T-cell (primary cell): ENCODE measurements at regions not wholly inside any gene's neighbourhood (a gene's known extent, or its start where the extent isn't known, plus 50 kb on each side); places are given as distances from the start of the nearest gene placed in this dataset.

Experiments used
- ATAC-seq, 4 experiments: fragments of 200-7000 bp in 3 of 4; fragments of 150-1000 bp in 1 of 4; cut with Tn5 transposase; replicated peaks in 1 of 4; 1 replicate in 3 of 4; 2 replicates in 1 of 4; pipeline ENCODE4 v1.10.0; 2021; ENCODE audit warnings: moderate library complexity in 3 of 4, mild to moderate bottlenecking in 2 of 4, moderate number of reproducible peaks in 1 of 4
- CTCF ChIA-PET, 2 donors: fragments of 300-600 bp; sonication (Branson Sonifier 250); formaldehyde crosslinking; loops; one replicate each; lab custom pipeline; 2022; ENCODE audit warnings: antibody characterized with exemption in 2 of 2; lab: Charles Lee
- POLR2A ChIA-PET, 2 donors: fragments of 300-600 bp; sonication (Branson Sonifier 250); formaldehyde crosslinking; loops; one replicate each; lab custom pipeline; 2022; ENCODE audit warnings: antibody characterized with exemption in 2 of 2; lab: Charles Lee
- DNase-seq, 35 experiments: peaks; one replicate each; pipeline versions ENCODE4 v3.0.0 to v3.0.0-alpha.2; 2013 to 2023
- H3K27ac ChIP-seq: one replicate; pipeline ENCODE4 v1.5.1; 2013; ENCODE audit warnings: low read length
- H3K27me3 ChIP-seq, 2 experiments: replicated peaks in 1 of 2; 1 replicate in 1 of 2; 2 replicates in 1 of 2; pipeline versions ENCODE4 v1.6.1 to v1.7.0; 2013; ENCODE audit warnings: low read length in 1 of 2, mixed read lengths in 1 of 2; ENCODE audit not compliant: control insufficient read depth in 2 of 2, insufficient read depth in 2 of 2; ENCODE audit errors: extremely low read depth in 1 of 2
- H3K36me3 ChIP-seq, 2 donors: 1 replicate in 1 of 2; 2 replicates in 1 of 2; pipeline versions ENCODE4 v1.6.1 to v1.7.0; 2013; ENCODE audit warnings: low read length in 1 of 2; ENCODE audit not compliant: control insufficient read depth in 2 of 2, insufficient read depth in 1 of 2; ENCODE audit errors: extremely low read depth in 1 of 2
- H3K4me1 ChIP-seq, 2 experiments: 1 replicate in 1 of 2; 2 replicates in 1 of 2; pipeline versions ENCODE4 v1.6.1 to v1.7.0; 2013; ENCODE audit warnings: low read length in 2 of 2, mixed read lengths in 1 of 2; ENCODE audit not compliant: insufficient read depth in 2 of 2, control insufficient read depth in 1 of 2; ENCODE audit errors: extremely low read depth in 1 of 2
- H3K4me3 ChIP-seq, 2 donors: 1 replicate in 1 of 2; 2 replicates in 1 of 2; pipeline versions ENCODE4 v1.5.1 to v1.7.0; 2013; ENCODE audit warnings: mild to moderate bottlenecking in 2 of 2, low read length in 1 of 2, moderate library complexity in 1 of 2; ENCODE audit not compliant: control insufficient read depth in 1 of 2; ENCODE audit errors: extremely low read depth in 1 of 2
- H3K9me3 ChIP-seq: 2 replicates; pipeline ENCODE4 v1.7.0; 2013
- H3K27ac Mint-ChIP-seq, 2 donors: one replicate each; pipeline ENCODE4 v1.8.0; 2020 to 2021; ENCODE audit warnings: mild to moderate bottlenecking in 2 of 2, mixed read lengths in 2 of 2
- H3K27me3 Mint-ChIP-seq, 2 donors: one replicate each; pipeline ENCODE4 v1.8.0; 2021 to 2022; ENCODE audit warnings: mixed read lengths in 2 of 2
- H3K36me3 Mint-ChIP-seq: one replicate; pipeline ENCODE4 v1.8.0; 2021; ENCODE audit warnings: mixed read lengths
- H3K4me1 Mint-ChIP-seq, 3 donors: one replicate each; pipeline ENCODE4 v1.8.0; 2020 to 2022; ENCODE audit warnings: mixed read lengths in 3 of 3, mild to moderate bottlenecking in 1 of 3
- H3K4me3 Mint-ChIP-seq, 3 donors: one replicate each; pipeline ENCODE4 v1.8.0; 2020 to 2022; ENCODE audit warnings: mild to moderate bottlenecking in 3 of 3, mixed read lengths in 3 of 3, moderate library complexity in 3 of 3
- H3K9me3 Mint-ChIP-seq, 3 donors: one replicate each; pipeline ENCODE4 v1.8.0; 2020 to 2022; ENCODE audit warnings: mixed read lengths in 3 of 3
- WGBS: methylation state at CpG from one replicate; pipeline ENCODE4 v1.1.5; 2013; ENCODE audit warnings: missing lambda C conversion rate; ENCODE audit not compliant: insufficient coverage; 5-methylcytosine and 5-hydroxymethylcytosine counted together

DNA sequence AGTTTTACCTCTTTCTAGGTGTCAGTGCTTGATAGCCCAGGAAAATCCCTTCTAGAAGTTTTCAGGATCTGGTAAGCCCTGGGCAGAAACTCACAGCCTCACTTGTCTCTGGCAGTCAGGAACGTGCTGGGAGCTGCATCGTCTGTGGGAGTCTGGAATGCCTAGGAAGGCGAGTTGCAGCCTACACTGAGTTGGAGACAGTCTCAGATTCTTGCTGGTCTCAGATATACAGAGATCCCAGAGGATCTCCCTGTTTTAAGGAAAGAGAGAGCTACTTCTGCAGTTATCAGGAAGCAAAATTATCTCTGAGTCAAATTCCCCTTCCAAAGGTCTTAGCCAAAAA lies 104.4 kb upstream of the CDC42EP3 start:
- no peaks in the 10 kb centered on the region for H3K4me1 Mint-ChIP-seq
- CTCF ChIA-PET = no interaction called here
- WGBS = 94% methylated on average over 2 of the region's 3 CpGs

GRCh38 chr2:37776487-37776886 lies 105.0 kb upstream of the CDC42EP3 start:
- Histone ChIP-seq H3K4me1 (no peaks in the 10 kb centered on the region), H3K36me3 (no peaks in the 10 kb centered on the region), H3K9me3 (no peaks in the 10 kb centered on the region), H3K4me3 (no peak overlapping the region), H3K27me3 (peaks cover 0 to 2% of the 10 kb centered on the region in 2 experiments), H3K27ac (no peak overlapping the region)
- no peak for DNase-seq
- ChIA-PET POLR2A (no interaction called here), CTCF (interaction anchor here (0.9 kb wide), 2 partner anchors 53 to 322 kb away, joined by 3 to 4 read pairs; no protein-coding TSS in a partner anchor)
- Mint-ChIP-seq H3K27ac (peak overlapping the region in 1 of 2 donors; percentile 18), H3K36me3 (no peaks in the 10 kb centered on the region), H3K9me3 (peaks cover 0 to 5% (median 0%) of the 10 kb centered on the region in 3 donors), H3K4me1 (no peaks in the 10 kb centered on the region), H3K27me3 (peaks cover 0 to 2% of the 10 kb centered on the region in 2 donors), H3K4me3 (no peak overlapping the region)
- ATAC-seq = no peak
- WGBS = 100% methylated on average over 1 of the region's 3 CpGs

More for the DNA sequence above, 104.4 kb upstream of the CDC42EP3 start:
- Histone ChIP-seq H3K27me3 (peaks cover 0 to 2% of the 10 kb centered on the region in 2 experiments), H3K27ac (no peak overlapping the region), H3K4me1 (no peaks in the 10 kb centered on the region), H3K9me3 (no peaks in the 10 kb centered on the region), H3K36me3 (no peaks in the 10 kb centered on the region), H3K4me3 (no peak overlapping the region)
- POLR2A ChIA-PET = no interaction called here
- Mint-ChIP-seq H3K27me3 (peaks cover 0 to 2% of the 10 kb centered on the region in 2 donors), H3K4me3 (no peak overlapping the region), H3K9me3 (peaks cover 0 to 5% (median 0%) of the 10 kb centered on the region in 3 donors), H3K27ac (no peak overlapping the region), H3K36me3 (no peaks in the 10 kb centered on the region)
- DNase-seq (no peak), ATAC-seq (no peak)

DNA sequence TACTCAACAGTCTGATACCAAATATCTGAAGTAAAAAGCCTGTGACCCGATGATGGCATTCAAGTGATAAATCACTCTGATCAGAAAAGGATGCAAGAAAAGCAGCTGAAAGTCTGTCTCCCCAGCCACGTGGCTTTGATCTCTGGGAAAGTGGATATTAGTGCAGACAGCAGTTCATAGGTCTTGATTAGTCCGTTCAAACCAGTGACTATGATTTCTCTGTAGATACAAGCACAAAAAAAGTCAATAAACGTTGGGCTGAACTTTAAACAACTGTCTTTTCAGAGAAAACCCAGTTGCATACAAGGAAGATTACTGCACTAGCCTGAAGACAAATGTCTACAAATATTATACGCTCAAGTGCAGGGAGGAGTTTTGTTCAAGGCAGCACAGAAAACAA lies 107.7 kb upstream of the CDC42EP3 start:
- POLR2A ChIA-PET = interaction anchor here in 1 of 2 donors (0.7 kb wide), 1 partner anchor 43 kb away, joined by 3 read pairs; no protein-coding TSS in a partner anchor

GRCh38 chr2:37779611-37780386 lies 108.4 kb upstream of the CDC42EP3 start:
- WGBS = no CpG with 5 or more reads among the region's 2 CpGs
- Histone ChIP-seq H3K4me3 (no peak overlapping the region), H3K27me3 (peaks cover 0 to 2% of the 10 kb centered on the region in 2 experiments), H3K36me3 (no peaks in the 10 kb centered on the region), H3K9me3 (no peaks in the 10 kb centered on the region), H3K4me1 (no peaks in the 10 kb centered on the region), H3K27ac (no peak overlapping the region)
- ATAC-seq (no peak), DNase-seq (no peak)
- POLR2A ChIA-PET = interaction anchor here in 1 of 2 donors (0.7 kb wide), 1 partner anchor 42 kb away, joined by 3 read pairs; no protein-coding TSS in a partner anchor
- no peaks in the 10 kb centered on the region for H3K36me3 Mint-ChIP-seq
- H3K4me1 Mint-ChIP-seq = no peaks in the 10 kb centered on the region
- H3K4me3 Mint-ChIP-seq = no peak overlapping the region
- no peak overlapping the region for H3K27ac Mint-ChIP-seq
- H3K9me3 Mint-ChIP-seq = no peaks in the 10 kb centered on the region
- peaks cover 0 to 2% of the 10 kb centered on the region in 2 donors for H3K27me3 Mint-ChIP-seq
- CTCF ChIA-PET = no interaction called here

More for the DNA sequence above, 107.7 kb upstream of the CDC42EP3 start:
- CTCF ChIA-PET = no interaction called here
- no peaks in the 10 kb centered on the region for H3K4me1 ChIP-seq
- WGBS = 64% methylated on average over 3 of the region's 5 CpGs
- no peaks in the 10 kb centered on the region for H3K9me3 ChIP-seq
- DNase-seq (no peak), ATAC-seq (no peak)
- H3K27me3 Mint-ChIP-seq = peaks cover 0 to 2% of the 10 kb centered on the region in 2 donors
- no peaks in the 10 kb centered on the region for H3K36me3 ChIP-seq
- H3K36me3 Mint-ChIP-seq = no peaks in the 10 kb centered on the region
- no peak overlapping the region for H3K4me3 Mint-ChIP-seq
- no peak overlapping the region for H3K27ac ChIP-seq
- no peaks in the 10 kb centered on the region for H3K4me1 Mint-ChIP-seq
- H3K9me3 Mint-ChIP-seq = peaks cover 0 to 5% (median 0%) of the 10 kb centered on the region in 3 donors
- no peak overlapping the region for H3K4me3 ChIP-seq
- no peak overlapping the region for H3K27ac Mint-ChIP-seq
- H3K27me3 ChIP-seq = peaks cover 0 to 2% of the 10 kb centered on the region in 2 experiments

DNA sequence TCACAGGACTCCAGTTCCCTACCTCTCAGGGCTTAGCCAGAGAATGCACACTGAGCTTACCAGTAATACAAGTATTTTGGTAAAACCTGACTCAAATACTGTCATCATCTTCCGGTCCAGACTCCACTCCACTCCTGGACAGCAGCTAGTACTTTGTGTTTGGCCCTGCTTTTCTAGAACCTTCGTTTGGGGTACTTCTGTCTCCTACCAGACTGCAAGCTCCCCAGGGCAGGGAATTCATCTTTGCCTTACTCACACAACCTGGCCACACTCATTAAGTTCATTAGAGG lies 108.9 kb upstream of the CDC42EP3 start:
- Mint-ChIP-seq H3K4me3 (no peak overlapping the region), H3K36me3 (no peaks in the 10 kb centered on the region), H3K4me1 (no peaks in the 10 kb centered on the region), H3K9me3 (no peaks in the 10 kb centered on the region), H3K27ac (no peak overlapping the region), H3K27me3 (peaks cover 0 to 2% of the 10 kb centered on the region in 2 donors)
- POLR2A ChIA-PET = no interaction called here
- no peak overlapping the region for H3K27ac ChIP-seq
- ATAC-seq = no peak
- no peaks in the 10 kb centered on the region for H3K27me3 ChIP-seq
- no peaks in the 10 kb centered on the region for H3K36me3 ChIP-seq
- 100% methylated on average over 1 of the region's 2 CpGs for WGBS
- CTCF ChIA-PET = interaction anchor here in 1 of 2 donors (0.6 kb wide), 1 partner anchor 47 kb away, joined by 3 read pairs; no protein-coding TSS in a partner anchor
- H3K4me3 ChIP-seq = no peak overlapping the region
- no peak for DNase-seq
- H3K4me1 ChIP-seq = no peaks in the 10 kb centered on the region
- H3K9me3 ChIP-seq = no peaks in the 10 kb centered on the region

GRCh38 chr2:37781028-37781427 lies 109.6 kb upstream of the CDC42EP3 start:
- DNase-seq (no peak), ATAC-seq (no peak)
- Mint-ChIP-seq H3K27me3 (peaks cover 0 to 2% of the 10 kb centered on the region in 2 donors), H3K4me1 (no peaks in the 10 kb centered on the region), H3K4me3 (no peak overlapping the region), H3K36me3 (no peaks in the 10 kb centered on the region), H3K27ac (no peak overlapping the region), H3K9me3 (no peaks in the 10 kb centered on the region)
- Histone ChIP-seq H3K36me3 (no peaks in the 10 kb centered on the region), H3K27ac (no peak overlapping the region), H3K4me3 (no peak overlapping the region), H3K4me1 (no peaks in the 10 kb centered on the region), H3K9me3 (no peaks in the 10 kb centered on the region), H3K27me3 (no peaks in the 10 kb centered on the region)
- WGBS = 85% methylated on average over 4 of the region's 5 CpGs
- ChIA-PET POLR2A (interaction anchor here in 1 of 2 donors (0.5 kb wide), 1 partner anchor 385 kb away, joined by 3 read pairs; no protein-coding TSS in a partner anchor), CTCF (interaction anchor here in 1 of 2 donors (0.6 kb wide), 2 partner anchors 47 to 328 kb away, joined by 3 read pairs; no protein-coding TSS in a partner anchor)
